ENCODE measurements at regions not wholly inside any gene's neighbourhood (a gene's known extent, or its start where the extent isn't known, plus 50 kb on each side); places are given as distances from the start of the nearest gene placed in this dataset.
"Not testable (repeated sequence)": the region's sequence is repeated elsewhere in the genome, so short reads cannot be mapped to it uniquely, and the experiment has no call there.

- no peak for DNase-seq (ENCODE audit: low spot score)
Measured at GRCh38 chr15:96470681-96471310, 140.3 kb downstream of the NR2F2 start.

GRCh38 chr15:96472681-96473080, 142.2 kb downstream of the NR2F2 start:
- no peak for DNase-seq (ENCODE audit: low spot score)

GRCh38 chr15:96473556-96473955, 143.1 kb downstream of the NR2F2 start:
- DNase-seq (ENCODE audit: low spot score) = no peak

- DNase-seq (ENCODE audit: low spot score) = peak; percentile 4
Measured at GRCh38 chr15:96474231-96474664, 143.7 kb downstream of the NR2F2 start.

- DNase-seq (ENCODE audit: low spot score) = no peak
Measured at GRCh38 chr15:96477227-96477626, 146.7 kb downstream of the NR2F2 start.

GRCh38 chr15:96484412-96484811, 153.9 kb downstream of the NR2F2 start:
- not testable (repeated sequence) for DNase-seq (ENCODE audit: low spot score)

- DNase-seq (ENCODE audit: low spot score) = no peak
Measured at GRCh38 chr15:96484830-96485229, 154.3 kb downstream of the NR2F2 start.

- DNase-seq (ENCODE audit: low spot score) = no peak
Measured at GRCh38 chr15:96487245-96487644, 156.7 kb downstream of the NR2F2 start.

GRCh38 chr15:96491066-96491699, 160.7 kb downstream of the NR2F2 start:
- not testable (repeated sequence) for DNase-seq (ENCODE audit: low spot score)

- DNase-seq (ENCODE audit: low spot score) = not testable (repeated sequence)
Measured at GRCh38 chr15:96491700-96492644, 161.5 kb downstream of the NR2F2 start.

- no peak for DNase-seq (ENCODE audit: low spot score)
Measured at GRCh38 chr15:96494505-96494904, 164.0 kb downstream of the NR2F2 start.

GRCh38 chr15:96495386-96495785, 164.9 kb downstream of the NR2F2 start:
- DNase-seq (ENCODE audit: low spot score) = no peak

GRCh38 chr15:96497951-96498350, 167.5 kb downstream of the NR2F2 start:
- DNase-seq (ENCODE audit: low spot score) = no peak

GRCh38 chr15:96500508-96500907, 170.0 kb downstream of the NR2F2 start:
- DNase-seq (ENCODE audit: low spot score) = no peak

- no peak for DNase-seq (ENCODE audit: low spot score)
Measured at GRCh38 chr15:96501362-96501761, 170.9 kb downstream of the NR2F2 start.

- no peak for DNase-seq (ENCODE audit: low spot score)
Measured at GRCh38 chr15:96502196-96502595, 171.7 kb downstream of the NR2F2 start.

- DNase-seq (ENCODE audit: low spot score) = no peak
Measured at GRCh38 chr15:96503276-96503675, 172.8 kb downstream of the NR2F2 start.

GRCh38 chr15:96504371-96504770, 173.9 kb downstream of the NR2F2 start:
- DNase-seq (ENCODE audit: low spot score) = no peak

- no peak for DNase-seq (ENCODE audit: low spot score)
Measured at GRCh38 chr15:96505014-96505413, 174.5 kb downstream of the NR2F2 start.

GRCh38 chr15:96514607-96515285, 184.2 kb downstream of the NR2F2 start:
- DNase-seq (ENCODE audit: low spot score) = peak; percentile 4

- no peak for DNase-seq (ENCODE audit: low spot score)
Measured at GRCh38 chr15:96515371-96515770, 184.9 kb downstream of the NR2F2 start.

- DNase-seq (ENCODE audit: low spot score) = no peak
Measured at GRCh38 chr15:96521386-96521785, 190.9 kb downstream of the NR2F2 start.

Measured in A172 (cell line).